H1 (cell line): ENCODE measurements at regions not wholly inside any gene's neighbourhood (a gene's known extent, or its start where the extent isn't known, plus 50 kb on each side); places are given as distances from the start of the nearest gene placed in this dataset.

Source experiments
- CTCF ChIA-PET: fragments of 300-600 bp; sonication (Branson Sonifier 250); formaldehyde crosslinking; loops from one replicate; lab custom pipeline; 2021; ENCODE audit not compliant: partially characterized antibody; lab: Charles Lee
- POLR2A ChIA-PET: fragments of 300-600 bp; sonication (Branson Sonifier 250); formaldehyde crosslinking; loops from one replicate; lab custom pipeline; 2021; ENCODE audit warnings: inconsistent platforms; ENCODE audit not compliant: partially characterized antibody; lab: Charles Lee
- DNase-seq, 2 experiments: peaks; one replicate each; pipeline versions ENCODE4 v3.0.0 to v3.0.0-alpha.2; 2010 to 2022; ENCODE audit warnings: low spot score in 2 of 2, low read depth in 1 of 2, mixed read lengths in 1 of 2
- FAIRE-seq: peaks from 2 replicates; lab custom pipeline; 2011; peaks lifted over from hg19 to GRCh38; lab: Jason Lieb, UNC
- H2AFZ ChIP-seq: 2 replicates; pipeline ENCODE4 v1.8.1; 2012; ENCODE audit warnings: low read length, inconsistent platforms
- H2AK5ac ChIP-seq: 2 replicates; pipeline ENCODE4 v1.6.1; 2013; ENCODE audit warnings: low read depth, low read length
- H2BK120ac ChIP-seq: replicated peaks from 2 replicates; pipeline ENCODE3; 2013; ENCODE audit warnings: low read depth, low read length, inconsistent platforms
- H2BK12ac ChIP-seq: 2 replicates; pipeline ENCODE4 v1.6.1; 2013; ENCODE audit warnings: low read depth, low read length
- H2BK15ac ChIP-seq: 2 replicates; pipeline ENCODE4 v1.6.1; 2013; ENCODE audit warnings: low read length
- H2BK20ac ChIP-seq: 2 replicates; pipeline ENCODE4 v1.6.1; 2013; ENCODE audit warnings: low read length
- H2BK5ac ChIP-seq: 2 replicates; pipeline ENCODE4 v1.6.1; 2013; ENCODE audit warnings: low read depth, low read length
- H3K14ac ChIP-seq: 2 replicates; pipeline ENCODE4 v1.6.1; 2013; ENCODE audit warnings: inconsistent platforms; ENCODE audit not compliant: insufficient read length
- H3K18ac ChIP-seq: 2 replicates; pipeline ENCODE4 v1.6.1; 2013; ENCODE audit warnings: low read length; ENCODE audit errors: extremely low read depth
- H3K23ac ChIP-seq: 2 replicates; pipeline ENCODE4 v1.6.1; 2013; ENCODE audit warnings: inconsistent platforms; ENCODE audit not compliant: insufficient read length
- H3K23me2 ChIP-seq: 2 replicates; pipeline ENCODE4 v1.6.1; 2013; ENCODE audit warnings: low read depth, low read length
- H3K27ac ChIP-seq: 2 replicates; pipeline ENCODE4 v1.6.1; 2011; ENCODE audit warnings: low read depth, low read length, inconsistent platforms
- H3K27me3 ChIP-seq, 4 experiments: replicated peaks in 1 of 4; 1 replicate in 1 of 4; 2 replicates in 3 of 4; pipeline versions ENCODE4 v1.6.1 to v1.8.1; 2011 to 2013; ENCODE audit warnings: low read length in 3 of 4, mild to moderate bottlenecking in 3 of 4, inconsistent platforms in 2 of 4, mixed read lengths in 2 of 4, moderate library complexity in 1 of 4; ENCODE audit not compliant: control insufficient read depth in 3 of 4, insufficient read depth in 3 of 4; ENCODE audit errors: extremely low read depth in 1 of 4
- H3K36me3 ChIP-seq, 4 experiments: 2 replicates each; pipeline versions ENCODE4 v1.6.1 to v1.8.1; 2011 to 2013; ENCODE audit warnings: mild to moderate bottlenecking in 4 of 4, low read length in 3 of 4, moderate library complexity in 2 of 4, control low read depth in 1 of 4, inconsistent platforms in 1 of 4; ENCODE audit not compliant: insufficient read depth in 4 of 4, control insufficient read depth in 2 of 4
- H3K4ac ChIP-seq: replicated peaks from 2 replicates; pipeline ENCODE3; 2013; ENCODE audit warnings: low read length, low read depth, mixed read lengths, inconsistent platforms; ENCODE audit not compliant: insufficient read length
- H3K4me1 ChIP-seq, 4 experiments: replicated peaks in 1 of 4; 1 replicate in 1 of 4; 2 replicates in 3 of 4; pipeline versions ENCODE4 v1.6.1 to v1.8.1; 2011 to 2013; ENCODE audit warnings: low read length in 3 of 4, inconsistent platforms in 2 of 4, mixed read lengths in 1 of 4; ENCODE audit not compliant: insufficient read depth in 4 of 4, control insufficient read depth in 3 of 4
- H3K4me2 ChIP-seq, 2 experiments: 2 replicates each; pipeline versions ENCODE4 v1.6.1 to v1.8.1; 2011 to 2013; ENCODE audit warnings: low read depth in 2 of 2, low read length in 2 of 2, control low read depth in 1 of 2, inconsistent platforms in 1 of 2, mild to moderate bottlenecking in 1 of 2; ENCODE audit not compliant: insufficient read depth in 1 of 2
- H3K4me3 ChIP-seq, 4 experiments: fragments of 200-600, 300-600 bp in 1 of 4; sonication (generic), shearing (Covaris generic), sonication (Bioruptor Twin) in 1 of 4; 2 replicates each; pipeline versions ENCODE4 v1.5.1 to v1.8.1; 2011 to 2016; ENCODE audit warnings: low read length in 4 of 4, low read depth in 3 of 4, control low read depth in 2 of 4, inconsistent platforms in 2 of 4, mild to moderate bottlenecking in 2 of 4, mixed read lengths in 1 of 4, moderate library complexity in 1 of 4; ENCODE audit not compliant: insufficient read depth in 2 of 4; ENCODE audit errors: extremely low read depth in 1 of 4
- H3K56ac ChIP-seq: replicated peaks from 2 replicates; pipeline ENCODE3; 2013; ENCODE audit warnings: low read depth, mild to moderate bottlenecking, mixed read lengths, low read length, inconsistent platforms; ENCODE audit not compliant: insufficient read length
- H3K79me1 ChIP-seq: 2 replicates; pipeline ENCODE4 v1.6.1; 2013; ENCODE audit warnings: low read depth, low read length, control low read depth
- H3K79me2 ChIP-seq, 2 experiments: 2 replicates each; pipeline versions ENCODE4 v1.6.1 to v1.8.1; 2012 to 2013; ENCODE audit warnings: low read length in 2 of 2, mild to moderate bottlenecking in 2 of 2, inconsistent platforms in 1 of 2; ENCODE audit not compliant: insufficient read depth in 2 of 2, control insufficient read depth in 1 of 2
- H3K9ac ChIP-seq, 4 experiments: replicated peaks in 1 of 4; 1 replicate in 1 of 4; 2 replicates in 3 of 4; pipeline versions ENCODE4 v1.6.1 to v1.8.1; 2011 to 2013; ENCODE audit warnings: low read depth in 3 of 4, low read length in 3 of 4, control low read depth in 2 of 4, mild to moderate bottlenecking in 2 of 4, moderate library complexity in 2 of 4, inconsistent platforms in 1 of 4; ENCODE audit errors: extremely low read depth in 1 of 4
- H3K9me3 ChIP-seq, 2 experiments: 2 replicates each; pipeline versions ENCODE4 v1.6.1 to v1.8.1; 2012 to 2013; ENCODE audit warnings: mild to moderate bottlenecking in 2 of 2, moderate library complexity in 2 of 2, control low read depth in 1 of 2, inconsistent platforms in 1 of 2, low read depth in 1 of 2, low read length in 1 of 2, mixed read lengths in 1 of 2; ENCODE audit not compliant: insufficient read depth in 2 of 2
- H4K20me1 ChIP-seq, 2 experiments: replicated peaks in 1 of 2; 2 replicates each; pipeline versions ENCODE3 to v1.8.1; 2011 to 2013; ENCODE audit warnings: inconsistent platforms in 2 of 2, low read length in 2 of 2, mild to moderate bottlenecking in 1 of 2; ENCODE audit not compliant: insufficient read depth in 2 of 2, control insufficient read depth in 1 of 2
- H4K5ac ChIP-seq: 2 replicates; pipeline ENCODE4 v1.6.1; 2013; ENCODE audit warnings: low read length, low read depth, mixed read lengths, inconsistent platforms; ENCODE audit not compliant: insufficient read length
- H4K8ac ChIP-seq: 2 replicates; pipeline ENCODE4 v1.8.0; 2013; ENCODE audit warnings: mild to moderate bottlenecking, moderate library complexity, low read length, inconsistent platforms; ENCODE audit not compliant: insufficient read depth; ENCODE audit errors: extremely low read depth
- H4K91ac ChIP-seq: replicated peaks from 2 replicates; pipeline ENCODE3; 2013; ENCODE audit warnings: low read length, mixed read lengths, inconsistent platforms; ENCODE audit not compliant: insufficient read length
- TCF12 ChIP-seq: IDR thresholded peaks from 2 replicates; pipeline ENCODE4 v1.6.1; 2011; ENCODE audit warnings: low read depth, mild to moderate bottlenecking, low read length
- WGBS, 2 experiments: shearing (Covaris generic) in 1 of 2; methylation state at CpG; one replicate each; pipeline versions ENCODE4 v1.1.6 to v1.1.7; 2013 to 2015; ENCODE audit warnings: low lambda C conversion rate in 2 of 2, mixed read lengths in 2 of 2, inconsistent platforms in 1 of 2, low coverage in 1 of 2, missing lambda C conversion rate in 1 of 2; ENCODE audit not compliant: insufficient replicate concordance in 2 of 2, insufficient coverage in 1 of 2, insufficient read length in 1 of 2; ENCODE audit errors: extremely low coverage in 1 of 2, missing lambda C conversion rate in 1 of 2; 5-methylcytosine and 5-hydroxymethylcytosine counted together

- Histone ChIP-seq H3K36me3 (no peaks in the 10 kb centered on the region), H2BK5ac (no peak overlapping the region), H3K9ac (no peak overlapping the region), H4K5ac (no peak overlapping the region), H2BK20ac (no peak overlapping the region), H3K79me1 (no peaks in the 10 kb centered on the region), H3K4me2 (no peak overlapping the region), H3K14ac (no peak overlapping the region), H3K79me2 (no peaks in the 10 kb centered on the region), H3K4ac (no peak overlapping the region), H4K91ac (no peak overlapping the region), H4K20me1 (no peaks in the 10 kb centered on the region), H3K23me2 (no peaks in the 10 kb centered on the region), H2AK5ac (no peak overlapping the region), H4K8ac (no peak overlapping the region), H3K27me3 (no peaks in the 10 kb centered on the region), H2BK15ac (no peak overlapping the region), H3K23ac (no peak overlapping the region), H3K56ac (no peak overlapping the region), H3K9me3 (no peaks in the 10 kb centered on the region), H2BK12ac (no peak overlapping the region), H3K4me3 (no peak overlapping the region), H3K18ac (no peak overlapping the region), H2AFZ (peak overlapping the region; percentile 73), H3K4me1 (no peaks in the 10 kb centered on the region), H2BK120ac (no peak overlapping the region), H3K27ac (no peak overlapping the region)
- TF ChIP-seq TCF12 = no peak
- ChIA-PET POLR2A (no interaction called here), CTCF (no interaction called here)
- WGBS, 2 experiments = 90% methylated on average over 2 of the region's 2 CpGs; no CpG with 5 or more reads in 1 of the 2 experiments
- no peak for DNase-seq
- FAIRE-seq = no peak
Observed at GRCh38 chr2:226002438-226002837, 602.9 kb downstream of the NYAP2 start.
